ENCODE measurements at regions not wholly inside any gene's neighbourhood (a gene's known extent, or its start where the extent isn't known, plus 50 kb on each side); places are given as distances from the start of the nearest gene placed in this dataset.

- Histone ChIP-seq H3K27ac (ENCODE audit: insufficient read length, low read depth, low read length) (no peak overlapping the region), H3K23me2 (ENCODE audit: insufficient read length, low read depth, low read length, poor library complexity, severe bottlenecking) (no peaks in the 10 kb centered on the region), H2BK12ac (ENCODE audit: insufficient read length, low read depth, low read length) (no peak overlapping the region), H3K18ac (ENCODE audit: insufficient read length, low read depth, low read length) (no peak overlapping the region), H4K8ac (replicated peaks; ENCODE audit: insufficient read length, low read depth, low read length) (no peak overlapping the region), H3T11ph (ENCODE audit: low read length) (no peak overlapping the region), H3K79me1 (ENCODE audit: insufficient read depth, low read depth, low read length, poor library complexity, severe bottlenecking) (no peaks in the 10 kb centered on the region), H3K9me3 (ENCODE audit: control insufficient read depth, low read depth, low read length) (no peaks in the 10 kb centered on the region), H3K4me1 (ENCODE audit: insufficient read depth, low read length) (no peaks in the 10 kb centered on the region), H3K23ac (ENCODE audit: insufficient read length, low read depth, low read length) (no peak overlapping the region), H2AK5ac (ENCODE audit: insufficient read length, low read length) (no peak overlapping the region), H2BK20ac (ENCODE audit: low read depth, low read length, poor library complexity, severe bottlenecking) (no peak overlapping the region), H4K20me1 (ENCODE audit: control insufficient read depth, insufficient read depth, insufficient read length) (no peaks in the 10 kb centered on the region), H3K9ac (ENCODE audit: extremely low read depth, insufficient read length, low read length) (no peak overlapping the region), H3K56ac (ENCODE audit: insufficient read length, low read depth, low read length) (no peak overlapping the region), H3K27me3 (ENCODE audit: insufficient read depth, low read length) (no peaks in the 10 kb centered on the region), H2BK15ac (ENCODE audit: low read depth, low read length) (no peak overlapping the region), H4K91ac (ENCODE audit: insufficient read length, low read depth, low read length) (no peak overlapping the region), H3K14ac (ENCODE audit: insufficient read depth, low read length) (no peak overlapping the region; the same call in 1 of the 2 replicates), H3K4ac (ENCODE audit: low read depth, low read length) (no peak overlapping the region), H2AFZ (ENCODE audit: low read length) (no peak overlapping the region), H2BK120ac (ENCODE audit: low read depth, low read length, poor library complexity, severe bottlenecking) (no peak overlapping the region), H4K5ac (ENCODE audit: insufficient read length, low read depth, low read length) (no peak overlapping the region), H3K79me2 (ENCODE audit: insufficient read depth, low read length) (no peaks in the 10 kb centered on the region), H2BK5ac (ENCODE audit: insufficient read length, low read length) (no peak overlapping the region), H3K4me2 (ENCODE audit: insufficient read depth, insufficient read length, low read length) (no peak overlapping the region)
- no peak for DNase-seq
- H3K27ac Mint-ChIP-seq, result peak overlapping the region in 1 of 3 experiments; percentile 75; a peak in 1 of 7 replicates
- H3K4me1 Mint-ChIP-seq, result peaks cover 4 to 10% of the 10 kb centered on the region in 2 experiments; a peak in 2 of 4 replicates
- no peaks in the 10 kb centered on the region for H3K9me3 Mint-ChIP-seq
- WGBS (ENCODE audit: extremely low coverage, insufficient read length, low lambda C conversion rate), result no CpG with 5 or more reads among the region's 5 CpGs
- H3K27me3 Mint-ChIP-seq (ENCODE audit: low read depth), result no peaks in the 10 kb centered on the region
- TF ChIP-seq CTCF (conservative IDR thresholded peaks at IDR 0.05), result no peak
- H3K4me3 Mint-ChIP-seq, result no peak overlapping the region
- H3K36me3 Mint-ChIP-seq (ENCODE audit: insufficient read depth in 1 of 3, low read depth in 3 of 3), result no peaks in the 10 kb centered on the region
Observed at GRCh38 chr9:106588626-106589025, 274.3 kb upstream of the ZNF462 start.

Data from H9 (cell line).